Putamen (tissue), 1 donor: ENCODE measurements at regions not wholly inside any gene's neighbourhood (a gene's known extent, or its start where the extent isn't known, plus 50 kb on each side); places are given as distances from the start of the nearest gene placed in this dataset.

ENCODE experiments used
- DNase-seq: peaks from one replicate; pipeline ENCODE4 v3.0.0-alpha.2; 2016; ENCODE audit warnings: low spot score

- DNase-seq: no peak
Observed at GRCh38 chr16:86632206-86632605, 53.9 kb downstream of the FOXL1 start.

DNA sequence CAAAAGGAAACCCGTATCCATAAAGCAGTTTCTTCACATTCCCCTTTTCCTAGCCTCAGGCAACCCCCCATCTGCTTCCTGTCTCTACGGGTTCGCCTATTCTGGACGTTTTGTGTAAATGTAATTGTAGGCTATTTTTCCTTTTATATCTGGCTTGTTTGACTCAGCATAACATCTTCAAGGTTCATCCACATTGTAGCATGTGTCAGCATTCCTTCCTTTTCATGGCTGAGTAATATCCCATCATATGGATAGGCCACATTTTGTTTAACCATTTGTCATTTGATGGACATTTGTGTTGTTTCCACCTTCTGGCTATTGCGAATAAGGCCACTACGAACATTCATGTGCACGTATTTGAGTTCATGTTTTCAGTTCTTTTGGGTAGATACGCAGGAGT lies 54.6 kb downstream of the FOXL1 start:
- DNase-seq: no peak

- DNase-seq: no peak
Observed at GRCh38 chr16:86634292-86634691, 55.9 kb downstream of the FOXL1 start.

- DNase-seq: no peak
Observed at GRCh38 chr16:86635176-86635876, 57.0 kb downstream of the FOXL1 start.

DNA sequence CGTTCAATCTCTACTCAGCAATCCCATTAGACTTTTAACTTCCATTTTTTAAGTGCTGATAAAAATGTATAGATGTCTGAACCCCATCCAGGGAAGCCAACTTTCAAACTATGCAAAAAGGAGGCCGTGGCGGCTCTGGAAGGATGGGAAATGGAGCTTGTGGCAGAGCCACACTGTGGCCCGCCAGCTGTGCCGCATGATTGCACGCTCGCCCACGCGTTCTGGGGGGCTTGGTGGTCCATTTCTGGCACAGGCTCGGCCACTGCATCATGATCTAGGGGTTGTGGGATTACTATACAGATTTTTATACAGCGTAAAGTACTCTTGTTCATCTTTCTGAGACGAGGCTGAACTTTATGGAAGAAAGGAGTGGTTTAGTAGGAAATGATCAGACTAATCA lies 57.6 kb downstream of the FOXL1 start:
- no peak for DNase-seq

GRCh38 chr16:86637744-86638143 lies 59.4 kb downstream of the FOXL1 start:
- no peak for DNase-seq

GRCh38 chr16:86638642-86639041 lies 60.3 kb downstream of the FOXL1 start:
- no peak for DNase-seq

DNA sequence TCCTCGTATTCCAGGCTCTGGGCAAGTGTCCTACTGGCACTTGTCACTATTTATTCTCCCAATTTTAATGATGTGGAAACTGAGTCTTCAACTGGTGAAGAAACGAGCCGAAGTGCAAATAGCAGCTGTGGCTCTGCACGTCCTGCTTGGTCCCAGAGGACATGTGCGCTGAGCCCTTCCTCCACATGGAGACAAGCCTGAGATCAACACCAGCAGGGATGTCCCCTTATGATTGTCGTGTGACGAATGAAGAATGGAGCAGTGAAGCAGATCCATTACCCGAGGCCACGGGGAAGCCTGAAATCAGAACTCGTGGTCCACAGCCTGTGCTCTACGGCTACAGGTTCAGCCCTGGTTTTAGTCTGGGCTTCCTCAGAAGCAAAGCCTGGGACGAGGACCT lies 61.0 kb downstream of the FOXL1 start:
- DNase-seq: no peak

DNA sequence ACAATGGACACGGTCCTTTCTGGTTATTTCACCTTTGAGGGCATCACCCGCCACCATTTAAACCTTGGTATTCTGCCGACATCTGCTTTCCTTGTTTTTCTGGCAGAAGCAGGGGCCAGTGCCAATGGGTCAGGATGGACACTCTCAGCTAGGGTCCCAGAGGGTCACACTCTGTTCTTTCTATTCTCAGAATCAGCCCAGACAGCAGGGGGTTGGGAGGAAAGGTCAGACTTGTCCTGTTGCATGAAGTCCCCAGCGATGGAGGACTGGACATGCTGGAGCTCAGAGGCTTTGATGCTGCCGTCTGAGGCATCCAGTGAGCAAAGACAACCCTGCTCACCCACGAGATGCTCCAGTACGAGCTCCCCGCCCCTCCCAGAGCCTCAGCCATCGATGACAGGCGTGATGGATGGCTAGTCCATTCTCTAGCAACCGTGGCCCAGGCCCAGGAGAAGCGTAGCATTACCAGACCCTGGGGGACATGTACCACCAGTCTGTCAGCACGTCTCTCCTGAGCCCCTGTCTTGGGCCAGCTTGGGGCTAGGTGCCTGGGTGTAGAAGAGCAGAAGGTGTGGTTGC lies 62.0 kb downstream of the FOXL1 start:
- DNase-seq: no peak

DNA sequence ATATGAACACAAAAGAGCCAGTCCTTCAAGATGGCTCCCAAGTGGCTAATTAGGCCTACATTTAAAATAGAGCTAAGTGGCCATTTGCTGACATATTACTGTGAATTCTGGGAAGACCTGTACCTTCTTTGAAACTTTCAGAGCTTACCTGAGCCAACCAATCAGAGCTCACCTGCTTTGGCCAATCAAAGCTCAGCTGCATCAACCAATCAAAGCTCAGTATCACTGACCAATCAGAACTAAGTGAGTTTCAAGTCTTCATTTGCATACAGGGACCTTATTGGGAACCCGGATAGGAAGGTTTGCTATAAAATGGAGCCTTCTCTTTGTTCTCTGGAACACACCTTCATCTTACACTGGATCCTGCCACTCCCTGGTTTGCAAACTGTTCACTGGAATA lies 63.7 kb downstream of the FOXL1 start:
- DNase-seq: no peak

- no peak for DNase-seq
Observed at GRCh38 chr16:86643671-86644070, 65.3 kb downstream of the FOXL1 start.

DNA sequence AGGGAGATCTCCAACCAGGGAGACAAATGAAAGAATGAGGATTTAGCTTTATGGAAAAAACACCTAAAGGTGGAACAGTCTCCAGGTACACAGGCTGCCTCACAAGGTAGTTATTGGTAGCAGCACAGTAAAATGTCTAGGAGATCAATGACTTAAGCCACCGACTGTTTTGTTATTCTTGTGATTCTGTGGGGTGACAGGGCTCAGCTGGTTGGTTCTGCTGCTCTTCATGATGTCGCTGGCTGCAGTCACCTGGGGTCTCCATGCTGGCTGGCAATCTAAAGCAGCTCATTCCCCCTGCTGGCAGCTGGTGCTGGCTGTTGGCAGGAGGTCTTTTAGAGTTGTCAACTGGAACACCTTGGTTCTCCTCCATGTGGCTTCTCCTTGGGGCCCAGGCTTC lies 69.2 kb downstream of the FOXL1 start:
- no peak for DNase-seq

- DNase-seq: no peak
Observed at GRCh38 chr16:86649875-86650274, 71.5 kb downstream of the FOXL1 start.

DNA sequence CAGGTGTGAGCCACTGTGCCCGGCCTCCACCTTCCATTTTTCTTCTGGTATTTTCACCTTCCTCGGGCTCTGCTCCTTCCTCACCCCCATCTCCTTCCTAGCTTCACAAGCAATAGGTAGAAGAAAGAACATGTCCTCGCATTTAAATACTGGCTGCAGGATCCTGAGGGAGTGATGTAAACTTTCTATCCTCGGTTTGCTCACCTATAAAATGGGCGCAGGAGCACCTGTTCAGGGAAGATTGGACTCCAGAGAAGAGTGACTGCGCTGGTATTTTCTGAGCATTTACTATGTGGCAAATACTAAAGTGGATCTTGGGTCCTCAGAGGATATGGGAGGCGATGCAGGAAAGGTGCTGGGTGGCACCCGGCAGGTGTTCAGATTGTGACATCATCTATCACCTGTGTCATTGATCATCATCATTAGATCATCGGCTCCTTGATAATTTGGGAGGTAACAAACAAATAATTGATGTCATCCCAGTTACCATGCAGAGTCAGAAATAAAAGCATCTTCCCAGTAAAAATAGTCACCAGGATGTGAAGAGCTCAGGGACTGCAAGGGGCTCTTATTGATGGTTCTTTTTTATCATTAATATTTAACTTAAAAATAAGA lies 72.8 kb downstream of the FOXL1 start:
- no peak for DNase-seq

DNA sequence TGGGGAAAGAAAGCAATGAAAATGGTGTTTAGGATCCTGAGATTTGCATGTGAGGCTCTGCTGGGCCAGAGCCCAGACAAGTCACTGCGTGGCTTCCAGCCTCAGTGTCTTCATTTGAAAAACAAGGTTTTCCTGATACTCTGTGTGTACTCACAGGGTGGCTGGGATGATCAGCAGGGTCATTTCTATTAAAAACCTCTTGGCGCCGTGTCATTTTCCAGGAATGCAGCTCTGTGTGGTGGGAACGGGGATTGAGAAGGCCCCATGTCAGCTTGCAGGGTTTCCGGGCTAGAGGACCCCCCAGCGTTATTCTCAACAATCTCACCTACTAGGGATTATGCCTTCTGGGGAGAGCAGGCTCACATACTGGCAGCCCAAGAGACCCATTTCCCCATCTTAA lies 73.5 kb downstream of the FOXL1 start:
- no peak for DNase-seq

- DNase-seq: no peak
Observed at GRCh38 chr16:86653285-86654006, 75.1 kb downstream of the FOXL1 start.

DNA sequence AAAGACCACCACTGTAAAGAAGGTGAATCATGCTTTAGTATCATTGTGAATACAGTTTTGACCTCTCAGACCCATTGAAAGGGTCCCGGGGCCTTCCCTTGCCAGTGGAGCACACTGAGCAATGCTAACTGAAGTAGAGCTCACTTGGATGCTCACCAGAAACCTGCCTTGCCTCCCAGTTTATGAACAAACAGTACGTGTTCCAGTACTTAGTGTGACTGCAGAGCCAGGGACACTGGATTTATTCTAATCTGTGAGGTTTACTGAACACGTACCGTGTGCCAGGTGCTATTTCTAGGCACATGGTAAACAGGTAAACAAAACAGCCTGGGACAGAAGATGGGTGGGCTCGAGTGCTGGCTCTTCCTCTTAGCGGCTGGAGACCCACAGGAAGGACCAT lies 79.6 kb downstream of the FOXL1 start:
- DNase-seq: no peak

- DNase-seq: no peak
Observed at GRCh38 chr16:86660623-86661022, 82.3 kb downstream of the FOXL1 start.

- DNase-seq: no peak
Observed at GRCh38 chr16:86661706-86662105, 83.4 kb downstream of the FOXL1 start.

- no peak for DNase-seq
Observed at GRCh38 chr16:86662195-86662594, 83.8 kb downstream of the FOXL1 start.

DNA sequence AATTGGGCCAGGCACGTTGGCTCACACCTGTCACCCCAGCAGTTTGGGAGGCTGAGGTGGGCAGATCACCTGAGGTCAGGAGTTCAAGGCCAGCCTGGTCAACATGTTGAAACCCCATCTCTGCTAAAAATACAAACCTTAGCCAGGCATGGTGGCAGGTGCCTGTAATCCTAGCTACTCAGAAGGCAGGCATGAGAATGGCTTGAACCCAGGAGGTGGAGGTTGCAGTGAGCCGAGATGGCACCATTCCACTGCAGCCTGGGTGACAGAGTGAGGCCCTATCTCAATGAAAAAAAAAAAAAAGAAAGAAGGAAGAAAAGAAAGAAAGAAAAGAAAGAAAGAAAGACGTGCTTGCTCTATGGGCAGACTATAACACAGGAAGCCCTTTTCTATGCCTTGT lies 84.4 kb downstream of the FOXL1 start:
- no peak for DNase-seq

- no peak for DNase-seq
Observed at GRCh38 chr16:86663685-86664521, 85.6 kb downstream of the FOXL1 start.
